GM18951 (cell line): ENCODE measurements at regions not wholly inside any gene's neighbourhood (a gene's known extent, or its start where the extent isn't known, plus 50 kb on each side); places are given as distances from the start of the nearest gene placed in this dataset.

ENCODE experiments used
- POLR2A ChIP-seq: IDR thresholded peaks from 4 replicates; pipeline ENCODE4 v1.6.1; 2011; ENCODE audit warnings: mild to moderate bottlenecking; ENCODE audit not compliant: insufficient read length, insufficient read depth; ENCODE audit errors: extremely low read depth
- in situ Hi-C: fragments of 300-500 bp; cut with MboI; formaldehyde crosslinking; loops from one replicate; pipeline ENCODE4 v1.12.0; 2022; ENCODE audit warnings: low sequenced_read_pairs, mixed read lengths, inconsistent platforms; ENCODE audit not compliant: unreplicated experiment

- in situ Hi-C loops, result no loop called here
- TF ChIP-seq POLR2A, result no peak
Observed at GRCh38 chr9:23307731-23308513, 518.1 kb downstream of the ELAVL2 start.

GRCh38 chr9:23309800-23310199, 516.2 kb downstream of the ELAVL2 start:
- in situ Hi-C loops, result no loop called here
- no peak for TF ChIP-seq POLR2A

- in situ Hi-C loops, result no loop called here
- no peak for TF ChIP-seq POLR2A
Observed at GRCh38 chr9:23314247-23314646, 511.8 kb downstream of the ELAVL2 start.

- in situ Hi-C loops, result no loop called here
- no peak for TF ChIP-seq POLR2A
Observed at GRCh38 chr9:23319092-23319491, 506.9 kb downstream of the ELAVL2 start.

- no peak for TF ChIP-seq POLR2A
- in situ Hi-C loops, result no loop called here
Observed at GRCh38 chr9:23321049-23321448, 505.0 kb downstream of the ELAVL2 start.

- in situ Hi-C loops, result no loop called here
- no peak for TF ChIP-seq POLR2A
Observed at GRCh38 chr9:23322392-23322791, 503.6 kb downstream of the ELAVL2 start.

GRCh38 chr9:23324511-23324910, 501.5 kb downstream of the ELAVL2 start:
- in situ Hi-C loops, result no loop called here

GRCh38 chr9:23326597-23326996, 499.4 kb downstream of the ELAVL2 start:
- in situ Hi-C loops, result no loop called here
- no peak for TF ChIP-seq POLR2A

More at GRCh38 chr9:23324511-23324910, 501.5 kb downstream of the ELAVL2 start:
- TF ChIP-seq POLR2A, result no peak

GRCh38 chr9:23341346-23341745, 484.7 kb downstream of the ELAVL2 start:
- no peak for TF ChIP-seq POLR2A
- in situ Hi-C loops, result no loop called here

- TF ChIP-seq POLR2A, result no peak
- in situ Hi-C loops, result no loop called here
Observed at GRCh38 chr9:23342291-23342690, 483.7 kb downstream of the ELAVL2 start.

GRCh38 chr9:23343226-23343625, 482.8 kb downstream of the ELAVL2 start:
- no peak for TF ChIP-seq POLR2A
- in situ Hi-C loops, result no loop called here

GRCh38 chr9:23361096-23361495, 464.9 kb downstream of the ELAVL2 start:
- in situ Hi-C loops, result no loop called here
- TF ChIP-seq POLR2A, result no peak

GRCh38 chr9:23372703-23373102, 453.3 kb downstream of the ELAVL2 start:
- TF ChIP-seq POLR2A, result no peak
- in situ Hi-C loops, result no loop called here

- no peak for TF ChIP-seq POLR2A
- in situ Hi-C loops, result no loop called here
Observed at GRCh38 chr9:23375511-23375910, 450.5 kb downstream of the ELAVL2 start.
